GM08714 (cell line): ENCODE measurements at regions not wholly inside any gene's neighbourhood (a gene's known extent, or its start where the extent isn't known, plus 50 kb on each side); places are given as distances from the start of the nearest gene placed in this dataset.
"Not testable (repeated sequence)": the region's sequence is repeated elsewhere in the genome, so short reads cannot be mapped to it uniquely, and the experiment has no call there.

Experiments used
- H3K4me3 ChIP-seq: fragments of 200-500 bp; sonication (Bioruptor generic); 2 replicates; pipeline ENCODE4 v1.5.1; 2014; ENCODE audit warnings: mild to moderate bottlenecking, low read length, inconsistent platforms
- ZNF274 ChIP-seq: IDR thresholded peaks from 2 replicates; pipeline ENCODE4 v1.6.1; 2012; ENCODE audit warnings: mild to moderate bottlenecking, low read depth, low read length

DNA sequence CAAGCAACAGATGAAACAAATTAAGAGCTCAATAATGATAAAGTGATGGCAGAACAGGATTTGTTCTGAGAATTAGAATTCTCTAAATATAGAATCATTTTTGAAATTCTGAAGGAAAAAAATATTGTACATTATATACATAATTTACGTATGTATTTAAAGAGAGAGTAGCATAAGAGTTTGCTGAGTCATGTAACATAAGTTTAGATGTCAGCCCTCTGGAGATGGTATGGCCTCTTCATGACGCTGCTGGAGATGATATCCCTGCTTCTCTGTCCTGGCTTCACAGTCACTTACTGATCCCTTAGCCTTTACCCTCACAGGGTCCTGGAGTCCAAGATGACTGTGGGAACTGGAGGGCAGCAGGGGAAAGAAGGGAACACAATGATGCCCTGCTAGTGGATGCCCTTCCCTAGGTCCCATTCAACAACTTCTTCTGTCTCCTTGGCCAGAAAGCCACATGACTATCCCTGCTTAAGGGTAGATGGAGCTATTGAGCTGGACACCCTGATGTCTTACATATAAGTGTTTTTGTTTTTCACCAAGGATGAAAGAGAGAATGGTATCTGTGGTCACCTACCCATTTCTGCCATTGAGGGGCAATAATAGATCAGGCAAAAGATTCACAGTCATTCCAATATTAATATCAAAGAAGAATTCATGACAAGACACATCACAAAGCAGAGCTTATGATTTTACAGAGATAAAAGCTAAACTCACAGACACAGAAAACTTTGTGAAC is 753.1 kb downstream of the TBC1D22A start:
- TF ChIP-seq ZNF274, result no peak
- no peak overlapping the region for H3K4me3 ChIP-seq

GRCh38 chr22:47512617-47513016 is 750.2 kb downstream of the TBC1D22A start:
- H3K4me3 ChIP-seq, result no peak overlapping the region
- TF ChIP-seq ZNF274, result no peak

DNA sequence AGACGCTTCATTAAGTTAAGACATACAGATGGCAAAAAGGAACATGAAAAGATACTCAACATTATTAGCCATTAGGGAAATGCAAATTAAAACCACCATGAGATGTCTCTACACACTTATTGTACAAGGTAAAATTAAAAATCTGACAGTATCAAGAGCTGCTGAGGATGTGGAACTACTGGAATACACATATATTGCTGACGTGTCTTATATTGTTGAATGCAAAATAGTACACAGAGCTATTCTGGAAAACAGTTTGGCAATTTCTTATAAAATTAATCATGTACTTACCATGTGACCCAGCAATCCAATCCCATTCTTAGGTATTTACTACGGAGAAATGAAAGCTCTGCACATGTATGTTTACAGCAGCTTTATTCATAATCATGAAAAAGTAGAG is 742.5 kb downstream of the TBC1D22A start:
- H3K4me3 ChIP-seq, result no peak overlapping the region
- TF ChIP-seq ZNF274, result no peak

GRCh38 chr22:47498969-47499495 is 736.6 kb downstream of the TBC1D22A start:
- no peak for TF ChIP-seq ZNF274
- H3K4me3 ChIP-seq, result no peak overlapping the region

GRCh38 chr22:47497666-47498065 is 735.2 kb downstream of the TBC1D22A start:
- no peak for TF ChIP-seq ZNF274
- no peak overlapping the region for H3K4me3 ChIP-seq

DNA sequence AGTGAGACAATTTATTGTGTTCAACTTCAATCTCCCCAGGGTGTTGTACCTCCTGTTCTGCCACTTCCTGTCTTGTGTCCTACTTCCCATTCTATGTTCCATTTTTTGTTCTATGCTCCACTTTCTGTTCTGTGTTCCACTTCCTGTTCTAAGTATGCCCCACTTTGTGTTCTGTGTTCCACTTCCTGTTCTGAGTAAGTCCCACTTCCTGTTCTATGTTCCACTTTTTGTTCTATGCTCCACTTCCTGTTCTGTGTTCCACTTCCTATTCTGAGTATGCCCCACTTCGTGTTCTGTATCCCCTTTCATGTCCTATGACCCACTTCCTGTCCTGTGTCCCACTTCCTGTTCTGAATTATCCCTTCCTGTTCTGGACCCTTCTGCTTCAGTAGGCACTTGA is 732.7 kb downstream of the TBC1D22A start:
- H3K4me3 ChIP-seq, result no peak overlapping the region
- TF ChIP-seq ZNF274, result no peak

GRCh38 chr22:47488131-47488530 is 725.7 kb downstream of the TBC1D22A start:
- not testable (repeated sequence) for H3K4me3 ChIP-seq

DNA sequence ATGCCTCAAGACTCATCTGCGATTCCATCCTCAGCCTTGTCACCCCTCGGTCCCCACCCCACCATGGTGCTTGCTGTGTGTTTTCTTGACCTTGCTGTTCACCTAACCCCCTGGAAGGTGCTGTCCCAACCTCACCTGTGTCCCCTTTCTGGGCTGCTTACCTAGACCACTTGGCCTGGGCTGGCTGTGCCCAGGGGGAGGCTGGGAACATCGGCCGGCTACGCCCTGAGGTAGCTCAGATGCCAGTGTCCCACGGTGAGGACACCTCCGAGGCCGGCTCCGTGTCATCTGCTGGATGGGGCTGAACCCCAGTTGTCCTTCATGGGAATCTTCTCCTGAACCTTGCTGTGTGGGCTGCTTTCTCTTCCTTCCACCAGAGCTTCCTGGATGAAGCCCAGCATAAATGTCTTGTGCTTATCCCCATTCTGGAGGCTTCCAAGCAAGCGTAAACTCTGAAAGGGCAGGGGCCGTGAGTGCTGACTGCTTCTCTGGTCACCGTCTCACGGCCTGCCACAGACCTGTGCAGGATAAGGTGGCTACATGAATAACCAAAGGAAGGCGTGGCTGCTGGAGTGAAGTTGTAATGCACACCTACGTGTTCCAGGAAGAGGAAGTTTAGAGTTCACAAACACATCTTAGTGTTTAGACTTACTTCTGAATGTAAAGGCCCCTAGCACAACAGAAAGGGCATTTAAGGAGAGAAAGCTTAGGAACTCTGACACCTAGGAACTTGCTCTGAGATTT is 724.3 kb downstream of the TBC1D22A start:
- TF ChIP-seq ZNF274, result no peak
- no peak overlapping the region for H3K4me3 ChIP-seq

- no peak overlapping the region for H3K4me3 ChIP-seq
- TF ChIP-seq ZNF274, result no peak
Measured at GRCh38 chr22:47484960-47485569, 722.6 kb downstream of the TBC1D22A start.

- TF ChIP-seq ZNF274, result no peak
- no peak overlapping the region for H3K4me3 ChIP-seq
Measured at GRCh38 chr22:47476231-47476630, 713.8 kb downstream of the TBC1D22A start.

DNA sequence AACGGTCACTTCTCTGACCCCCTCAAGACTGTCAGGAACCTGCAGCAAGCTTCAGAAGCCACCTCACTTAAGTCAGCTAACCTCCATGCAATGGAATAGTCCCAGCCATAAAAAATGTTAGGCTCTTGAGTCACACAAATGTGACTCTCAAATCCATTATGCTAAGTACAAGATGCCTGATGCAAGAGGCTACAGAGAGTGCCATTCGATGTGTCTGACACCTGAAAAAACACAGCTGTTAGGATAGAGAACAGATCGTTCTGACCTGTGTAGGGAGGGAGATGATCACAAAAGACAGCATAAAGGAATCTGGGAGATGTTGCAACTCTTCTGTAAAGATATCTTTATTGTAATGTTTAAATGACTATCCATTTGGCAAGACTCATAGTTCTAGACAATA is 712.4 kb downstream of the TBC1D22A start:
- H3K4me3 ChIP-seq, result no peak overlapping the region
- TF ChIP-seq ZNF274, result no peak

GRCh38 chr22:47474464-47474863 is 712.0 kb downstream of the TBC1D22A start:
- TF ChIP-seq ZNF274, result no peak
- no peak overlapping the region for H3K4me3 ChIP-seq

DNA sequence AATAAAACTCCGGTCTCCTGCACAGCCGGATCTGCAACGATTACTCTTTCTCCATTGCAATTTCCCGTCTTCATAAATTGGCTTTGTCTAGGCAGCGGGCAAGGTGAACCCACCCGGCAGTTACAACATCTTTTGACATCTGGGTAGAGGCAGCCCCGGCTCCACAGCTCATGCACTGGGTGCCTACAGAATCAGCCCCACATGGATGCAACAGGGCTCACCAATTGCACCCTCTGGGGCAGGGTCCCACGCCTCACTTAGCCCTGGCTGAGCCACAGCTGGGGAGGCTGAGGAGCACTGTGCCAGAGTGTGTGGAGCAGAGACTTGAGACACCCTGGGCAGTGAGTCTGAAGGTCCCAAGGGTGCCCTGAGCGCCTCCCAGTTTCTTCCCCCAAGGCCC is 710.2 kb downstream of the TBC1D22A start:
- TF ChIP-seq ZNF274, result no peak
- H3K4me3 ChIP-seq, result no peak overlapping the region

- TF ChIP-seq ZNF274, result no peak
- no peak overlapping the region for H3K4me3 ChIP-seq
Measured at GRCh38 chr22:47471406-47471805, 709.0 kb downstream of the TBC1D22A start.

DNA sequence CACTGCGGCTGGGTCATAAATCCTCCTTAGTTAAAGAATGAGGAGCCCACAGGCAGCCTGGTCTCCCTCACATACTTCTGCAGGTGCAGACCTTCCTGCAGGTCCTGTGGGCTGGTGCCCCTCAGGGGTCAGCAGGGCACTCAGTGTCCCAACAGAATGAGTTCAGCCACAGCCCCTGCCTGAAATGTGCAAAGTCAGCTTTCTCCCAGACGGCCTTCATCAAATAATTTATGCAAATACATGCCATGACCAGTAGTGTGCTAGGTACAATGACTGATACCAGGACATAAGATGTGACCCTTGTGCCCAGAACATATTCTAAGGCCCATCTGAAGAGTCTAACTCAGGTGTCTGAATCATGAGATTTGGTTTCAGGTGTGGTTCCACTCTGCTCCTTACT is 703.4 kb downstream of the TBC1D22A start:
- H3K4me3 ChIP-seq, result no peak overlapping the region
- no peak for TF ChIP-seq ZNF274

GRCh38 chr22:47465222-47465621 is 702.8 kb downstream of the TBC1D22A start:
- TF ChIP-seq ZNF274, result no peak
- no peak overlapping the region for H3K4me3 ChIP-seq
